ENCODE measurements at regions not wholly inside any gene's neighbourhood (a gene's known extent, or its start where the extent isn't known, plus 50 kb on each side); places are given as distances from the start of the nearest gene placed in this dataset.

- Mint-ChIP-seq H3K27me3 (ENCODE audit: insufficient read depth, low read depth, poor library complexity) (peaks cover 6% of the 10 kb centered on the region), H3K27ac (no peak overlapping the region), H3K4me3 (no peak overlapping the region), H3K36me3 (ENCODE audit: low read depth) (no peaks in the 10 kb centered on the region), H3K9me3 (no peaks in the 10 kb centered on the region), H3K4me1 (peaks cover 29% of the 10 kb centered on the region)
- ATAC-seq = no peak
- TF ChIP-seq EZH2phosphoT487 (IDR thresholded peaks at IDR 0.05; ENCODE audit: unreplicated experiment) = no peak
- no peak for TF ChIP-seq NANOG (IDR thresholded peaks at IDR 0.05; ENCODE audit: borderline replicate concordance)
- TF ChIP-seq ZNF331 (CRISPR knock-in tag; IDR thresholded peaks at IDR 0.05; ENCODE audit: low read depth) = no peak
- no peak for TF ChIP-seq CTCF (conservative IDR thresholded peaks at IDR 0.05; ENCODE audit: low read depth in 2 of 2)
- Histone ChIP-seq H3K4me3 (no peak overlapping the region), H3F3A (replicated peaks; ENCODE audit: low read depth) (no peaks in the 10 kb centered on the region), H3K9me2 (ENCODE audit: insufficient read depth) (no peaks in the 10 kb centered on the region), H4K20me1 (replicated peaks; ENCODE audit: insufficient read depth) (no peaks in the 10 kb centered on the region), H3K36me3 (ENCODE audit: insufficient read depth) (no peaks in the 10 kb centered on the region), H3K4me1 (ENCODE audit: insufficient read depth) (peaks cover 19% of the 10 kb centered on the region), H3K79me2 (replicated peaks; ENCODE audit: insufficient read depth) (no peaks in the 10 kb centered on the region), H3K27ac (ENCODE audit: low read depth) (no peak overlapping the region), H3K27me3 (ENCODE audit: insufficient read depth) (no peaks in the 10 kb centered on the region), H3K4me2 (peak overlapping the region; percentile 69), H2AFZ (no peak overlapping the region)
- DNase-seq (ENCODE audit: low spot score) = no peak
These were observed 134.8 kb downstream of the ATG4C start for GRCh38 chr1:62918700-62919099.

- Histone ChIP-seq H3K4me1 (ENCODE audit: insufficient read depth) (peaks cover 19% of the 10 kb centered on the region), H2AFZ (no peak overlapping the region), H4K20me1 (replicated peaks; ENCODE audit: insufficient read depth) (no peaks in the 10 kb centered on the region), H3F3A (replicated peaks; ENCODE audit: low read depth) (no peaks in the 10 kb centered on the region), H3K4me3 (no peak overlapping the region), H3K4me2 (no peak overlapping the region), H3K36me3 (ENCODE audit: insufficient read depth) (no peaks in the 10 kb centered on the region), H3K27me3 (ENCODE audit: insufficient read depth) (no peaks in the 10 kb centered on the region), H3K27ac (ENCODE audit: low read depth) (no peak overlapping the region), H3K9me2 (ENCODE audit: insufficient read depth) (no peaks in the 10 kb centered on the region), H3K79me2 (replicated peaks; ENCODE audit: insufficient read depth) (no peaks in the 10 kb centered on the region)
- Mint-ChIP-seq H3K36me3 (ENCODE audit: low read depth) (no peaks in the 10 kb centered on the region), H3K27ac (no peak overlapping the region), H3K4me1 (peaks cover 29% of the 10 kb centered on the region), H3K9me3 (no peaks in the 10 kb centered on the region), H3K4me3 (no peak overlapping the region), H3K27me3 (ENCODE audit: insufficient read depth, low read depth, poor library complexity) (peaks cover 6% of the 10 kb centered on the region)
- no peak for DNase-seq (ENCODE audit: low spot score)
- no peak for ATAC-seq
- no peak for TF ChIP-seq CTCF (conservative IDR thresholded peaks at IDR 0.05; ENCODE audit: low read depth in 2 of 2)
- no peak for TF ChIP-seq CREB1 (CRISPR knock-in tag; IDR thresholded peaks at IDR 0.05; ENCODE audit: low read depth)
- TF ChIP-seq EZH2 (IDR thresholded peaks at IDR 0.05; ENCODE audit: low read depth, unreplicated experiment) = no peak
- TF ChIP-seq JUNB (IDR thresholded peaks at IDR 0.05; ENCODE audit: unreplicated experiment) = no peak
- no peak for TF ChIP-seq ZNF114 (CRISPR knock-in tag; IDR thresholded peaks at IDR 0.05)
- TF ChIP-seq ZNF462 (CRISPR knock-in tag; IDR thresholded peaks at IDR 0.05) = no peak
- TF ChIP-seq ETS1 (IDR thresholded peaks at IDR 0.05) = no peak
- TF ChIP-seq POLR2AphosphoS5 (IDR thresholded peaks at IDR 0.05; ENCODE audit: low read depth) = no peak
- TF ChIP-seq STAT1 (IDR thresholded peaks at IDR 0.05; ENCODE audit: unreplicated experiment) = no peak
- no peak for TF ChIP-seq EZH2phosphoT487 (IDR thresholded peaks at IDR 0.05; ENCODE audit: unreplicated experiment)
These were observed 138.1 kb downstream of the ATG4C start for GRCh38 chr1:62922006-62922405.
